Esophagus muscularis mucosa (tissue), 4 donors: ENCODE measurements at regions not wholly inside any gene's neighbourhood (a gene's known extent, or its start where the extent isn't known, plus 50 kb on each side); places are given as distances from the start of the nearest gene placed in this dataset.

Experiments
- DNase-seq: peaks from one replicate; pipeline ENCODE4 v3.0.0-alpha.2; 2017; ENCODE audit errors: extremely low spot score
- H3K27ac ChIP-seq, 4 donors: fragments of 200-600 bp; sonication (generic); replicated peaks in 1 of 4; 1 replicate in 3 of 4; 2 replicates in 1 of 4; pipeline ENCODE4 v1.5.1; 2016 to 2019; ENCODE audit warnings: mild to moderate bottlenecking in 1 of 4
- H3K27me3 ChIP-seq, 4 donors: fragments of 200-600 bp; sonication (generic); one replicate each; pipeline versions ENCODE4 v1.5.1 to v1.6.0; 2016 to 2019
- H3K36me3 ChIP-seq, 4 donors: fragments of 200-600 bp; sonication (generic); one replicate each; pipeline ENCODE4 v1.5.1; 2016 to 2019
- H3K4me1 ChIP-seq, 4 donors: fragments of 200-600 bp; sonication (generic); one replicate each; pipeline ENCODE4 v1.5.1; 2016 to 2019
- H3K4me3 ChIP-seq, 4 donors: fragments of 200-600 bp; sonication (generic); 1 replicate in 2 of 4; 2 replicates in 2 of 4; pipeline ENCODE4 v1.5.1; 2016 to 2019; ENCODE audit warnings: mild to moderate bottlenecking in 4 of 4, moderate library complexity in 1 of 4
- H3K9me3 ChIP-seq, 4 donors: fragments of 200-600 bp; sonication (generic); 1 replicate in 3 of 4; 2 replicates in 1 of 4; pipeline ENCODE4 v1.5.1; 2016 to 2019
- CTCF ChIP-seq, 3 experiments: fragments of 200-600 bp in 2 of 3; fragments of 450-650 bp in 1 of 3; sonication (generic) in 2 of 3; IDR thresholded peaks; one replicate each; pipeline ENCODE4 v1.5.1; 2017 to 2019; ENCODE audit warnings: antibody characterized with exemption in 3 of 3, mild to moderate bottlenecking in 2 of 3, moderate library complexity in 1 of 3
- EP300 ChIP-seq: sonication (generic); formaldehyde crosslinking; IDR thresholded peaks from one replicate; pipeline ENCODE4 v1.6.1; 2017; ENCODE audit warnings: antibody characterized with exemption
- POLR2A ChIP-seq: fragments of 450-650 bp; IDR thresholded peaks from one replicate; pipeline ENCODE4 v1.6.1; 2017; ENCODE audit warnings: antibody characterized with exemption, moderate library complexity, mild to moderate bottlenecking, low read depth
- POLR2AphosphoS5 ChIP-seq, 2 donors: sonication (generic); formaldehyde crosslinking; IDR thresholded peaks; one replicate each; pipeline ENCODE4 v1.6.1; 2017; ENCODE audit warnings: antibody characterized with exemption in 2 of 2
- WGBS: methylation state at CpG from one replicate; pipeline ENCODE4 v1.1.5; 2018; 5-methylcytosine and 5-hydroxymethylcytosine counted together
- intact Hi-C: fragments of 100-400 bp; cut with DNase I; formaldehyde crosslinking; loops from one replicate; pipeline ENCODE4 v1.15.1; 2023
- small RNA-seq, 3 donors: library from RNA; depleted of rRNA; stranded (forward); fragments of <200 nt; gene quantifications; one replicate each; pipeline ENCODE3, GENCODE V24; 2016

GRCh38 chr3:181052256-181052655, 62.7 kb upstream of the DNAJC19 start:
- Histone ChIP-seq H3K36me3 (no peaks in the 10 kb centered on the region), H3K9me3 (no peaks in the 10 kb centered on the region), H3K27ac (no peak overlapping the region), H3K4me3 (no peak overlapping the region), H3K4me1 (no peaks in the 10 kb centered on the region), H3K27me3 (no peaks in the 10 kb centered on the region)
- no peak for DNase-seq
- intact Hi-C loops, result no loop called here
- WGBS, result 68% methylated on average over 2 of the region's 2 CpGs
- no peak for TF ChIP-seq EP300
- no peak for TF ChIP-seq CTCF (IDR thresholded peaks at IDR 0.05)
- no peak for TF ChIP-seq POLR2AphosphoS5 (IDR thresholded peaks at IDR 0.05)
- no peak for TF ChIP-seq POLR2A

- Histone ChIP-seq H3K36me3 (no peaks in the 10 kb centered on the region), H3K27me3 (no peaks in the 10 kb centered on the region), H3K27ac (no peak overlapping the region), H3K9me3 (no peaks in the 10 kb centered on the region), H3K4me1 (no peaks in the 10 kb centered on the region), H3K4me3 (no peak overlapping the region)
- intact Hi-C loops, result no loop called here
- TF ChIP-seq EP300, result no peak
- TF ChIP-seq POLR2AphosphoS5 (IDR thresholded peaks at IDR 0.05), result no peak
- no peak for TF ChIP-seq CTCF (IDR thresholded peaks at IDR 0.05)
- no peak for TF ChIP-seq POLR2A
- no peak for DNase-seq
- WGBS, result 12% methylated on average over 1 of the region's 1 CpG
Measured at GRCh38 chr3:181050738-181051137, 61.2 kb upstream of the DNAJC19 start.

GRCh38 chr3:181040030-181040429, 50.5 kb upstream of the DNAJC19 start:
- Histone ChIP-seq H3K27ac (no peak overlapping the region), H3K9me3 (no peaks in the 10 kb centered on the region), H3K4me3 (no peak overlapping the region), H3K4me1 (no peaks in the 10 kb centered on the region), H3K27me3 (no peaks in the 10 kb centered on the region), H3K36me3 (no peaks in the 10 kb centered on the region)
- no peak for DNase-seq
- TF ChIP-seq EP300 (no peak), POLR2A (no peak), CTCF (IDR thresholded peaks at IDR 0.05) (no peak), POLR2AphosphoS5 (IDR thresholded peaks at IDR 0.05) (no peak)
- intact Hi-C loops, result no loop called here

Small RNAs in the stretch of these regions (small RNA-seq; reads per million reads assigned to genes)
- gene AC083904.1, result 0 reads per million in 3 donors
- gene RNU6-4P, result 0 reads per million in 3 donors
